ENCODE measurements at regions not wholly inside any gene's neighbourhood (a gene's known extent, or its start where the extent isn't known, plus 50 kb on each side); places are given as distances from the start of the nearest gene placed in this dataset.

DNA sequence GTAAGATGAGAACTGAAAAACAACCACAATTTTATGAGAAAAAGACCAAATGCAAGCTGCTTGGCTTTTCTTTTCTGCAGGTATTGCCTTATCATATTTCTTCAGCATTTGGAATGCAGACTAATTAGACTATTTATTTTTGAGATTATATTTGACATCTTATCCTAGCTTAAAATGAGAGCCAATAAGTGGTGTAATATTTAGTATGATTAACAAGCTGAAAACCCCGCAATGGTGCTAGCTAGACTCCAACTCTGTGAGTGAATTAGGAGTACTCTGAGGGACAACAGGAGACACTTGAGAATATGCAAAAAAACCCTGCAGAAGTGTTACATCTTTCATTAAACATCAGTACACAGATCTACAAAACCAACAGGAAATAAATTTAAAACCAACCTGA is 180.3 kb upstream of the MEOX2 start:
- no peak for TF ChIP-seq SIN3A (IDR thresholded peaks at IDR 0.05; ENCODE audit: borderline replicate concordance, insufficient read depth, low read depth, low read length)
- TF ChIP-seq, protein P1, sequence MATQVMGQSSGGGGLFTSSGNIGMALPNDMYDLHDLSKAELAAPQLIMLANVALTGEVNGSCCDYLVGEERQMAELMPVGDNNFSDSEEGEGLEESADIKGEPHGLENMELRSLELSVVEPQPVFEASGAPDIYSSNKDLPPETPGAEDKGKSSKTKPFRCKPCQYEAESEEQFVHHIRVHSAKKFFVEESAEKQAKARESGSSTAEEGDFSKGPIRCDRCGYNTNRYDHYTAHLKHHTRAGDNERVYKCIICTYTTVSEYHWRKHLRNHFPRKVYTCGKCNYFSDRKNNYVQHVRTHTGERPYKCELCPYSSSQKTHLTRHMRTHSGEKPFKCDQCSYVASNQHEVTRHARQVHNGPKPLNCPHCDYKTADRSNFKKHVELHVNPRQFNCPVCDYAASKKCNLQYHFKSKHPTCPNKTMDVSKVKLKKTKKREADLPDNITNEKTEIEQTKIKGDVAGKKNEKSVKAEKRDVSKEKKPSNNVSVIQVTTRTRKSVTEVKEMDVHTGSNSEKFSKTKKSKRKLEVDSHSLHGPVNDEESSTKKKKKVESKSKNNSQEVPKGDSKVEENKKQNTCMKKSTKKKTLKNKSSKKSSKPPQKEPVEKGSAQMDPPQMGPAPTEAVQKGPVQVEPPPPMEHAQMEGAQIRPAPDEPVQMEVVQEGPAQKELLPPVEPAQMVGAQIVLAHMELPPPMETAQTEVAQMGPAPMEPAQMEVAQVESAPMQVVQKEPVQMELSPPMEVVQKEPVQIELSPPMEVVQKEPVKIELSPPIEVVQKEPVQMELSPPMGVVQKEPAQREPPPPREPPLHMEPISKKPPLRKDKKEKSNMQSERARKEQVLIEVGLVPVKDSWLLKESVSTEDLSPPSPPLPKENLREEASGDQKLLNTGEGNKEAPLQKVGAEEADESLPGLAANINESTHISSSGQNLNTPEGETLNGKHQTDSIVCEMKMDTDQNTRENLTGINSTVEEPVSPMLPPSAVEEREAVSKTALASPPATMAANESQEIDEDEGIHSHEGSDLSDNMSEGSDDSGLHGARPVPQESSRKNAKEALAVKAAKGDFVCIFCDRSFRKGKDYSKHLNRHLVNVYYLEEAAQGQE (IDR thresholded peaks at IDR 0.05; ENCODE audit: insufficient read depth in 1 of 2, low read depth in 2 of 2, low read length in 1 of 2), result no peak
- no peak for TF ChIP-seq POLR2AphosphoS5 (IDR thresholded peaks at IDR 0.05; ENCODE audit: low read depth, low read length)
- TF ChIP-seq TCF7L2 (IDR thresholded peaks at IDR 0.05; ENCODE audit: low read depth, low read length), result no peak
- TF ChIP-seq, protein P2, sequence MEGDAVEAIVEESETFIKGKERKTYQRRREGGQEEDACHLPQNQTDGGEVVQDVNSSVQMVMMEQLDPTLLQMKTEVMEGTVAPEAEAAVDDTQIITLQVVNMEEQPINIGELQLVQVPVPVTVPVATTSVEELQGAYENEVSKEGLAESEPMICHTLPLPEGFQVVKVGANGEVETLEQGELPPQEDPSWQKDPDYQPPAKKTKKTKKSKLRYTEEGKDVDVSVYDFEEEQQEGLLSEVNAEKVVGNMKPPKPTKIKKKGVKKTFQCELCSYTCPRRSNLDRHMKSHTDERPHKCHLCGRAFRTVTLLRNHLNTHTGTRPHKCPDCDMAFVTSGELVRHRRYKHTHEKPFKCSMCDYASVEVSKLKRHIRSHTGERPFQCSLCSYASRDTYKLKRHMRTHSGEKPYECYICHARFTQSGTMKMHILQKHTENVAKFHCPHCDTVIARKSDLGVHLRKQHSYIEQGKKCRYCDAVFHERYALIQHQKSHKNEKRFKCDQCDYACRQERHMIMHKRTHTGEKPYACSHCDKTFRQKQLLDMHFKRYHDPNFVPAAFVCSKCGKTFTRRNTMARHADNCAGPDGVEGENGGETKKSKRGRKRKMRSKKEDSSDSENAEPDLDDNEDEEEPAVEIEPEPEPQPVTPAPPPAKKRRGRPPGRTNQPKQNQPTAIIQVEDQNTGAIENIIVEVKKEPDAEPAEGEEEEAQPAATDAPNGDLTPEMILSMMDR (IDR thresholded peaks at IDR 0.05), result no peak
- peaks cover 5% of the 10 kb centered on the region; the same call in 1 of the 2 replicates for H3K9me3 ChIP-seq (ENCODE audit: control insufficient read depth, insufficient read depth, low read depth, low read length)
- BruUV-seq (replicated peaks), result no TSS peak
- in situ Hi-C loops (cut with HindIII; ENCODE audit: low pct_unique_long_range_greater_than_20kb, low sequenced_read_pairs), result no loop called here
- H3K4me1 ChIP-seq (ENCODE audit: control insufficient read depth, insufficient read depth, low read length), result no peaks in the 10 kb centered on the region
- ATAC-seq (no peak), DNase-seq (ENCODE audit: low read depth, low spot score) (no peak)
- no peak overlapping the region for H3K27ac ChIP-seq (ENCODE audit: low read length)
- no peak overlapping the region for H3K4me3 ChIP-seq (ENCODE audit: low read depth in 2 of 2, low read length in 2 of 2)
- ChIA-PET CTCF (no interaction called here), POLR2A (no interaction called here)
- H3K27me3 ChIP-seq (ENCODE audit: control insufficient read depth, insufficient read depth, low read length), result no peaks in the 10 kb centered on the region
- intact Hi-C loops (cut with micrococcal nuclease; ENCODE audit: unreplicated experiment), result no loop called here
- no peaks in the 10 kb centered on the region for H3K36me3 ChIP-seq (ENCODE audit: control insufficient read depth, insufficient read depth, low read length)

DNA sequence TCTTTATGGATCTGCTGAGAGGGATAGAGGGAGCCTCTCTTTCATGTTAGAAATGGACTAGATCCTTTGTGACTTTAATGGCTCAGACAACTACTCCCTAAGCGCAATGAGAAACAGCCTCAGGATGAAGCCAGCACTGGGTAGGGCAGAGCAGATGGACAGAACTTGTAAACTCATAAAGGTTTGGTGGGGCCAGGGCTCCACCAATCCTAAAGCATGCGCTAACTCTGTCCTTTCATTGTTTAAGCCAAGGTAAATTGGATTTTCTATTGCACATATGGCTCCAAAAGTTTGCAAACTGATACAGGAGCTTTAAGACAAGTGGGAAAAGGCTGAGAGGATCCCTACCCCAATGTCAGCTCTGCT is 178.1 kb upstream of the MEOX2 start:
- Histone ChIP-seq H3K4me3 (ENCODE audit: low read depth in 2 of 2, low read length in 2 of 2) (no peak overlapping the region), H3K36me3 (ENCODE audit: control insufficient read depth, insufficient read depth, low read length) (no peaks in the 10 kb centered on the region), H3K27me3 (ENCODE audit: control insufficient read depth, insufficient read depth, low read length) (no peaks in the 10 kb centered on the region), H3K9me3 (ENCODE audit: control insufficient read depth, insufficient read depth, low read depth, low read length) (peaks cover 5% of the 10 kb centered on the region; the same call in 1 of the 2 replicates), H3K27ac (ENCODE audit: low read length) (no peak overlapping the region), H3K4me1 (ENCODE audit: control insufficient read depth, insufficient read depth, low read length) (no peaks in the 10 kb centered on the region)
- no TSS peak for BruUV-seq (replicated peaks)
- POLR2A ChIA-PET, result no interaction called here
- CTCF ChIA-PET, result no interaction called here
- DNase-seq (ENCODE audit: low read depth, low spot score) (no peak), ATAC-seq (no peak)
- intact Hi-C loops (cut with micrococcal nuclease; ENCODE audit: unreplicated experiment) (no loop called here), in situ Hi-C loops (cut with HindIII; ENCODE audit: low pct_unique_long_range_greater_than_20kb, low sequenced_read_pairs) (no loop called here)
- TF ChIP-seq SIN3A (IDR thresholded peaks at IDR 0.05; ENCODE audit: borderline replicate concordance, insufficient read depth, low read depth, low read length) (no peak), POLR2AphosphoS5 (IDR thresholded peaks at IDR 0.05; ENCODE audit: low read depth, low read length) (no peak), TCF7L2 (IDR thresholded peaks at IDR 0.05; ENCODE audit: low read depth, low read length) (no peak)
- TF ChIP-seq, protein P1 (IDR thresholded peaks at IDR 0.05; ENCODE audit: insufficient read depth in 1 of 2, low read depth in 2 of 2, low read length in 1 of 2), result no peak
- TF ChIP-seq, protein P2 (IDR thresholded peaks at IDR 0.05), result no peak

Data from Panc1 (cell line).